ENCODE measurements at regions not wholly inside any gene's neighbourhood (a gene's known extent, or its start where the extent isn't known, plus 50 kb on each side); places are given as distances from the start of the nearest gene placed in this dataset.
"Not testable (repeated sequence)": the region's sequence is repeated elsewhere in the genome, so short reads cannot be mapped to it uniquely, and the experiment has no call there.

GRCh38 chr3:13228169-13228568, 154.9 kb upstream of the IQSEC1 start:
- TF ChIP-seq MAX (IDR thresholded peaks at IDR 0.05; ENCODE audit: low read depth, low read length); SP1 (IDR thresholded peaks at IDR 0.05; ENCODE audit: low read depth, low read length); CTCF (IDR thresholded peaks at IDR 0.05 in 2 of 3, conservative IDR thresholded peaks at IDR 0.05 in 1 of 3; ENCODE audit: control insufficient read depth in 2 of 3, extremely low read depth in 1 of 3, insufficient read depth in 1 of 3, low read depth in 3 of 3, low read length in 3 of 3); POLR2AphosphoS5 (IDR thresholded peaks at IDR 0.05; ENCODE audit: low read length); TCF12 (IDR thresholded peaks at IDR 0.05; ENCODE audit: low read depth, low read length); CHD4 (IDR thresholded peaks at IDR 0.05); ZNF24 (IDR thresholded peaks at IDR 0.05); EZH2 (IDR thresholded peaks at IDR 0.05; ENCODE audit: borderline replicate concordance, control insufficient read depth, low read depth, low read length); EGR1 (IDR thresholded peaks at IDR 0.05; ENCODE audit: borderline replicate concordance in 1 of 2, low read depth in 2 of 2, low read length in 2 of 2): not testable (repeated sequence)
